HG03196 (cell line): ENCODE measurements at regions not wholly inside any gene's neighbourhood (a gene's known extent, or its start where the extent isn't known, plus 50 kb on each side); places are given as distances from the start of the nearest gene placed in this dataset.

Experiments
- ATAC-seq: cut with Tn5 transposase; IDR thresholded peaks from one replicate; pipeline ENCODE4 v1.9.1; 2021; ENCODE audit not compliant: unreplicated experiment

DNA sequence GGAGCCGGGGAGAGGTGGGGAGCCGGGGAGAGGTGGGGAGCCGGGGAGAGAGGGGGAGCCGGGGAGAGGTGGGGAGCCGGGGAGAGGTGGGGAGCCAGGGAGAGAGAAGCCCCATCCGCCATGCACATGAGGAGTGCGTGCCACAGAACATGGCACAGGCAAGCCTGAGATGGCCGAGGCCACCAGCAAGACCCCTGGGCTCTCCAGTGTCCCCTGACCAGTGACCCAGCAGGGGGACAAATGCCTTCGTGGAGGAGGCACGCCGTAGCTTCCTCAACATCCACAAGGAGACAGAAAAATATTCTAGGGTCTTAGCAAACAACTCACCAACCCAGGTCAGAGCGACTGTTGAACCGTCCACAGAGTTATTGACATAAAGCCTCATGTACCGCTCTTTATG lies 618.8 kb downstream of the TBC1D22A start:
- no peak for ATAC-seq

DNA sequence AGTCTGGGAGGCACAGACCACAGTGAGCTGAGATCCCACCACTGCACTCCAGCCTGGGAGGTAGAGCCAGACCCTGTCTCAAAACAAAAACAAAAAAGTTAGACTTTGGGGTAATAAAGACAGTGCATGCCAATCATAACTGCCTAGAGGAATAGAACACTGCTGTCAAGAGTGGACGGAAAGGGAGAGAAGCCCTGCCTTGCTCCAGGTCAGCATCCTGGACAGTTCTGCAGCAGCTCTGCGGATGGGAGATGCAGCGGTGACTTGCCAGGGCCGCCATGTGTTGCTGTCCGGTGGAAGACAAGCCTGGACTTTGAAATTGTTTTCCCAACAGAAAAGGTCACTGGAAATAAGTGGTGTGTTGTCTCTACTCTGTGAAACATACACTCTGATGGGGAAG lies 618.2 kb downstream of the TBC1D22A start:
- ATAC-seq, result no peak

DNA sequence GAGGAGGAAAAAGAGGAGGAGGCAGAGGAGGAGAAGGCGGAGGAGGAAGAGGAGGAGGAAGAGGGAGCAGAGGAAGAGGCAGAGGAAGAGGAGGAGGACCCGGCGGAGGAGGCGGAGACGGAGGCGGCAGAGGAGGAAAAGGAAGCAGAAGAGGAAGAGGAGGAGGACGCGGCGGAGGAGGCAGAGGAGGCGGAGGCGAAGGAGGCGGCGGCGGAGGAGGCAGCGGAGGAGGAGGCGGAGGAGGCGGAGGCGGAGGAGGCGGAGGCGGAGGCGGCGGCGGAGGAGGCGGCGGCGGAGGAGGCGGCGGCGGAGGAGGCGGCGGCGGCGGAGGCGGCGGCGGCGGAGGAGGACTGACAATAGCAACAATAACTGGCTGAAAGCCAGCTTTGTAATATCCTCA lies 616.6 kb downstream of the TBC1D22A start:
- ATAC-seq, result no peak

DNA sequence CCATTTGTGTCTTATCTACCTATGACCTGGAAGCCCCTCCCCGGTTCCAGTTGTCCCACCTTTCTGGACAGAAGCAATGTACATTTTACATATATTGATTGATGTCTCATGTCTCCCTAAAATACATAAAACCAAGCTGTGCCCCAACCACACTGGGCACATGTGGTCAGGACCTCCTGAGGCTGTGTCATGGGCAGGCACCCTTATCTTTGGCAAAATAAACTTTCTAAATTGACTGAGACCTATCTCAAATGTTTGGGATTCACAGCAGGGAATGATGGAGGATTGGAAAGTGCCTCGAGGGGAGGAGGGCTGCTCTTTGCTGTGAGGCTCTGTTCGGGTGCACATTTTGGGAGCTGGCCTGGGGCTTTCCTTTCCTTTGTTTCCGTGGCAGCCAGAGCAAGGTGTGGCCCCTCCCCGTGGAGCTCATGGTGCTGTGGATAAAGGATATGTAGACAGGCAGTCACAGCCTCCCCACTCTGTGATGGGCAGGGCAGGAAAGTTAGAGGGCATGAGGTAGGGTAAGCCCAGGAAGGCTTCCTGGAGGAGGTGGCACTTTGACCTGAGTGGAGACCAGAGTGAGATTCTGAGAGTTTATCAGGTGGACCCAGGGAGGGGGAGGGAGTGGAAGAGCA lies 615.6 kb downstream of the TBC1D22A start:
- no peak for ATAC-seq

DNA sequence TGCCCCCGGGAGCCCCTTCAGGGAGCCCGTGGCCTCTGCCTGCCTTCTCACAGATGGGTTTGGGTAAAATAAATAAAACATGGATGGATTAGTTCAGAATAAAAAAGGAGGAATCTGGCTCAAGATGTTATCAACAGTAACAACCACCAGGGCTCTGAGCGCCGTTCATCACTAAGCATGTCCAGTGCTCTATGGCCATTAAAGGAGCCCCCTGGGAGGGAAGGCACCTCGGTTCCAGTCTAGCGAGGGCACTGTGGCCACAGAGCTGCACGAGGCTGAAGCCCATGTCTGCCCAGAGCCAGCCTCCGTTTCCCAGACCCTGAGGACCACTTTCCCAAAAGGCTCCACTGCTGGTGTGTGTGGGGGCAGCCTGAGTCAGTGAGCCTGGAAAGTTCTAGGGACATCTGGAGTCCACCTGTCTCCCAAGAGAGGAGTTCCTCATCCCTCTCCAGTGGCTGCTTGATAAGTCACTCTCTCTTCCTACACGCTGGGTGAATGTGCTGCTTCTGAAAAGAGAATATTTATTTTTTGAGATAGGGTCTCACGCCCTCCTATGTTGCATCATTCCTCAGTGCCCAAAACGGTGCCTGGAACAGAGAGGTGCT lies 614.6 kb downstream of the TBC1D22A start:
- ATAC-seq, result no peak

DNA sequence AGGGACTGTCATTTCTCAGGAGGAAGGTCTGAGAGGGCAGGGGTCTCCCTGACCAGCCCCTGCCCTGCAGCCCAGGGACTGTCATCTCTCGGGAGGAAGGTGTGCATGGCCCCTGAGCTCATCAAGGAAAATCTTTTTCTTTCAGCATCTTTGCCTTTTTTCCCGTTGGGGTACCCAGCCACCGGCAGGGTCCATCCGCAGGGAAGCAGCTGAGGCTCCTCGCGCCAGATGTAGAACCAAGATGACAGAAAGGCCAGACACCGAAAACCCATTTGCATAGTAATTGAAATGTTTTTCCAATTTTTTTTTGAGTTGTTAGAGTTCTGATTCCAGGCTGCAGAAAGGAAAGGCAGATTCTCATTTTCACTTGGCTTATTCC lies 613.9 kb downstream of the TBC1D22A start:
- ATAC-seq, result no peak

DNA sequence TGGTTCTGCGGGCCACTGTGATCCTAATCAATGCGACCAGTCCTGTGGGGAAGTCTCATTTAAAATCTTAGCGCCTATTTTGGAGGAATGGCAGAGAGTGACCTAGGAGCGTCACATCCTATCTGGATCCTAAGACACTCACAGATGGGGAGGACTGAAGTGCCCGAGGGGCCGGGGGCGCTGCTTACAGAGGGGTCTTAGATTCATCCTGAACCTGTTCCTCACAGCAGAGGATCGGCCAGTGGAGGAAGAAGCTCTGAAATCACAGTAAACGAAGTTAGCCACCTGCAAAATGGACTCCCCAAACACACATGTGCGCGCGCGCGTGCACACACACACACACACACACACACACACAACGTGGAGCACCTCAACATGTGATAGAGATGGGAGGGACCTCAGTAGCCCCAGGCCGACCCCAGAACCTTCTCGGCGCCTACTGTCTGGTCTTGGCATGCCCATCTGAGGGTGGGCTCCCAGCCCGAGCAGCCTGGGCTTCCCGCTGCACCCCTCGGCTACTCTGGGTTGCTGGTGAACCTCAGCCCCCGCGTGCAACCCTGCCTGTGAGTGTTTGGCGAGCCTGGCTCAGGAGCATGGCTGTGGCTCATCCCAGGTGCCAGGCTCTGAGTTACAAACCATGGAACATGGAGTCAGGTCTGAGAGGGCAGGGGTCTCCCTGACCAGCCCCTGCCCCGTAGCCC lies 613.3 kb downstream of the TBC1D22A start:
- no peak for ATAC-seq

DNA sequence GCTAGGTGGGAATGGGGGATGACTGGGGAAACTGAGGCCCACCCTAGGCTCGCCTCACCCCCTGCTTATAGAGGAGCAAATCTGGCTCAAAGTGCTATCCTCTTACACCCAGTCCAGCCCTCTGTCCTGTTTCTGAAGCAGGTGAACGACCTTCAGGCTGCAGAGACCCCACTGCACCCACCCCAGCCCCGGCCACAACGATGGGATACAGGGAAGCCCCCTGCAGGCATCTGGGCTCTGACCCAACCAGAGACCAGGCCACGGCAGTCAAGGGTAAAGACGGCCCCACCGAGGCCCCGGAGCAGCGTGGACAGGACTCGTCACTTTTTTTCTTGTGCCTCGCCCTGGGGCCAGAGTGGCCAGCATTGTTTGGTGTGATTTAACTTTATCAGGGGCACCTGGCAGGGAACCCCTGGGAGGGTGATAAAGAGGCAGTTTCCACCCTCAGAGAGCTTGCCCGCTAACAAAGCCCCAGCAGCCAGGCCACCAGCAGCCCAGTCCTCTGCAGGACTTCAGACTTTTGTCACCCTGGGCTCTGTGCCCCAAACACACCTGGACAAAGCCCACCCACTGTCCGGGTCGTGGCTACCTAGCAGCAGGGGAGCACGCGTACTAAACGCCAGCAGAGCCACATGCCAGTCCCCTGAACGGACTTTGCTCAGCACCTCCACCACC lies 612.6 kb downstream of the TBC1D22A start:
- ATAC-seq, result no peak

DNA sequence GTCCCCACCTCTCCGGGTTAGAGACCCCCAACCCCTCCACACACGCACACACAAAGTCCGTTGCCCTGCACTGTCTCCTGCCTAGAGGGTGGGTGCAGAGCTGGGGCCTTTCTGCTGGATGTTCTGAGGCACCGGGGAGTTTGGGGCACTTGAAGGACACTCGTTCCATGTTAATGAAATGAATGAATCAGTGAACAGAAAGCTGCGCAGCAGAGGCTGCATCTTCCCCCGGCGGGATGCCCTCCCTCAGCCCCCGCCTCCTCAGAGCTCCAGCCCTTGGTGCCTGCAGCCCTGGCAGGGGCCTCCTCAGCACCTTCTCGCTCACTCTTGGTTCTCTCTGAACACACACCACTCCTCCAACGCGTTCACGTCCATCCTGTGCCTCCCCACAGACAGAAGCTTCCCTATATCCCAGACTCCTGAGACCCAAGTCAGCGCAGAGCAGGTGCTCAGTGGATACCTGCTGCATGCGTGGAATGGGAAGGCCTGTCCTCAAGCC lies 611.9 kb downstream of the TBC1D22A start:
- ATAC-seq, result no peak

DNA sequence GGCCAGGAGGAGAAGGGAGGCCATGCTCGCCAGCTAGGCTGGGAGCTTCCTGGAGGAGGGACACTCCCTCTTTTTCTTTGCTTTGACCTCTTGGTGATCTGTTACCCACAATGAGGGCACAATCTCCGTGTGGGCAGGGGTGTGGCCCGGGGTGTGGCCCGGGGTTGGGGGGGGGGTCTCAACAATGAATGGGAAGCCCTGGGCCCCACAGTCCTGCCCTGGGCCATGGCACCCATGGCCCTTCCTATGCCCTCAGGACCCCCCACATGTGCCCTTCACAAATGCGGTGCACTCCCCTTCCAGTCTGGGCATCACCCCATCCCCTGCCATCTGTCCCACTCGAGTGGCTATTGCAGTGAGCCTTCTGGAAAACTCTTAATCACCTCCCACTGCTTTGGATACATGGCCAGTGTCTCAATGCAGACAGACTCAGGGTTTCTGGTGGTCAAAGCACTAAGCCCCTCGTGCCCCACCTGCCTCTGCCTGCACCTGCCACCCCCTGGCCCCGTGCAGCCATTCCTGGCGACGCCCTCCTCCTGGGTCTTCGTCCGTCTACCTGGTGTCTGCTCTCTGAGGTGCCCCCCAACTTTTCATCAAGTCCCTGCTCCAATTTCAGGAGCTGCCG lies 611.3 kb downstream of the TBC1D22A start:
- ATAC-seq, result no peak

DNA sequence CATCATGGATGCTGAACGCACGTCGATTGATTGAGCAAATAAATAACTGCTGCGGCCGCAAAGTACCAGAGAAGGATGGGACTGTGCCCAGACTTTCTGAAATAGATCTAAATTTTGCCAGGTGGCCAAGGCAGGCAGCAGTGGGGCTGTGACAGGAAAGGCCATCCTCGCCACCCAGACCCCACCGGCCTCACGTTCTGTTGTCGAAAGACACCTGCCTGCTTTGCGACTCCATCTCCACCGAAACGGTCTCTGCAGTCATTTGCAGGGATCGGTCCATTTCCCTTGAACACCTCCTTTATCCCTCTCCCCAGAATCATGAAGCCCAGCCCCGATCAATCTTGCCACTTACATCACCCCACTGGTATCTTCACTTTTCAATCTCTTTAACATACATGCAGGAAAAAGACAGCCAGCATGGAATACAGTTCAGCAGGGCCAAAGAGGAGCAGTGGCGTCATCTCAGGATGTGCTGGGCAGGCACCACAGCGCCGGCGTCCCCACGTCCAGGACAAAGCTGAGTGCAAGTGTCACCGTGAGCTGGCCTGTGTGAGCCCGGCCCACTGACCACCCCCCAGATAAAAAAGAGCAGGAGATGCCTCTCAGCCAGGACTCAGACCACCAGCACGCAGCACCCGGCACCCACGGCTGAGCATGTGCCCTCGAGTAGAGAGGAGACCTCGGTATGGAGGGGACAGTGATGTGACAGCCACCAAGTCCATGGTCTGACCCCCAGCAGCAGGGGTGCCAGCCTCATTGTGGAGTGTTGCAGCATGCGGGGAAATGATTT lies 610.3 kb downstream of the TBC1D22A start:
- ATAC-seq, result no peak

DNA sequence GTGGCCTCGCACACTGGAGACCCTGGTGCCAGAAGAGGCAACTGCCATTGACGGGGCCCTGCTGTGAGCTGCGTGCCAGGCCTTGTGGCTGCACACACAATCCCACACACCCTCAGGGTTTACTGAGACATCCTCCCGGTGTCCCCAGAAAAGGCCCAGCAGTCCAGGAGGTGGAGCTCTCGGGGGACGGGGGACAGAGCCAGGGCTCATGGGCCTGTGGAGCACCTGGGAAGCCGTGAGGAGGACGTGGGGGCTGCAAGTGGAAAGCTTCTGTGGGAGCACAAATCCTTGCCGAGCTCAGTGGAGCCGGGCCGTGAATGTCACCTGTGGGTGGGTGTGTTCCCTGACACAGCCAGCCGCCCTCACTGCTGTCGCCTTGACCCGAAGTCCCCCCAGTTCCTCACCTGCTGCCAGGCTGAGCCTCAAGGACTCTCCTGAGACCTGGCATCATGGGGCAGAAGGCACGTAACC lies 609.7 kb downstream of the TBC1D22A start:
- no peak for ATAC-seq

DNA sequence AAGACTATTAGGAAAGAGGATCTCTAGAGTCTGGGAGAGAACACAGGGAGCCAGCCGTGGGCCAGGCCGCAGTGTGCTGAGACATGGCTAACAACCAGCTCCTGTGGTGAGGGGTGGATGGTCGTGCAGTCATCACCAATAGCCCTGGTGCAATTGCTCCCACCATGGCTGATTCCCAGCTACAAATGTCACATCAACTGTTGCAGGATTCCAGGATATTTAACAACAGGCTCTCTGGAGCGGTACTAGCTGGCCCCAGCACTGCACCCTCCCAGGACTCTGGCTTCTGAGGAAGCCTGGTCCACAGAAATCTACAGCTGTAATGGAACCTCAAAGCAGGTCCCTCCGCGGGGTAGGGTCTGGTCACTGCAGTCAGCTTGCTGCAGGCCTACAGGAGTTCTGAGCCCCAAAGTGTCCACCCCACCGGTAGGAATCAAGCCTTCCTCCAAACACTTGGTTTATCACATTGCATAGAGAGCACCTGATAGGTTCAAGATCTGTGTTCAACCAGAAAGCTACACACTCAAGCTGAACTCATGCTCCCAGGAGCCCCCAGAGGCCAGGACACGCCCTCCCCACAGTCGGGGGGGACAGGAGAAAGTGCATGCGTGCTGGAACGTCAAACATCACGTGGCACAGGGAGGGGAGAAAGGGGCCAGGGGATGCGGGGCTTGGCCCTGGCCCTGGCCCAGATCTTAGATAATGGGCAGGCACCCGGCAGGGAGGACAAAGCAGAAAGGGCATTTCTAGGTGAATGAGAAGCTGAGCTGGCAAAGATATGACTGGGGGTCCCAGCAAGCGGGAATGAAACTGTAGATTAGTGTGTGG lies 609.0 kb downstream of the TBC1D22A start:
- ATAC-seq, result no peak

DNA sequence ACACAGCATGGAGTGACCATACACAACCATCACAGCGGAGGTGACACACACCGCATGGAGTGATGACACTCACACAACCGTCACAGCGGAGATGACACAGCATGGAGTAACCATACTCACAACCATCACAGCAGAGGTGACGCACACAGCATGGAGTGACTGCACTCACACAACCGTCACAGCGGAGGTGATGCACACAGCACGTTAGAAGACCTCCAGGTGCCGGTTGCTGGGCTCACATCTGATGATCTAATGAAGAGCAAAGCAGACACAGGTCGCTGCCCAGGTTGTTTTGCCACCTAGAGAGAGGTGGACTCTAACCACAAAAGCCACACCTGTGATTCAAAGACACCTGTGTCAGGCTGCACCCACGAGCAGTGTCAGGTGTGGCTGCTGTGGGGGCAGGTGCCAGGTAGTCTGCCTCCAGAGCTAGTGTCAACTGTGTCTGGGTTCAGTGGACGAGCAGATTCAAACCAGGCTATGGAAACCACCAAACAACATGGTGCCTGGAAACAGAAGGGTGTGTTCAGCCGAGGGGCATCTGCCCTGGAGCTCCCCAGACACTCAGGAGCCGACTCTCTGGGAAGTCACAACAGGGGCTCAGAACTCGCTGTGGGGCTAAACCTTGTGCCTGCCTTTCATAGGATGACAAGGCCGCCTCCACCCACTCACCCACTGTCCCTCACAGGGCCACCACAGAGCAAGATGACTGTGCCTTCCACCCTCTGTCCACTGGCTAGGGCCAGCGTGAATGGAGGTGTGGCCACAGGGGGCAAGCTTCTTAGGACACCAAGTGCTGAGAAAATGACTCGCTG lies 608.2 kb downstream of the TBC1D22A start:
- no peak for ATAC-seq

DNA sequence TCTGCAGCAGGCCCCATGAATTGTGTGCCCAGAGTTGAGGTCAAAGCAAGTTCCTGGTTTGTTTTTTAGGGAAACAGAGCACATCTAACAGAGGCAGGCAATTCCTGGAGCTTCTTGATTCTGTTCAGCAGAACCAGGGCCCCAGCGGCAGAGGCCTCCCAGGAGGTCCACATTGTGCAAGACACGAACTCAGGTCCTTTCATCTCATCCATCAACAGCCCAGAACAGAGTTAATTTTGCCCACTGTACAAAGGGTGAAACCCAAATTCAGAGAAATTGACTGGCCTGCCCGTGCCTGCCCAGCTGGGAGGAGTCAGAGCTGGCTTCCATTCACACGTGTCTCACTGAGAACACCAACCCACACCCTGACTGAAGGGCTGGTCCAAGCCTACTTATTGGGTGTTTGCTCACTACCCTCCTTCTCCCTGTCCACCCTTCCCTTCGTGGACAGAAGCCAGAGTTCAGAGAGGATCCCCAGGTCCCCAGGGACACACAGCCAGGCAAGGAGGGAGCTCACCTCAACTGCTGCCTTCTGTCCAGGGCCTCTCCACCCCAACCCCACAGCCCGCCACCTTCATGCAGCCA lies 607.1 kb downstream of the TBC1D22A start:
- no peak for ATAC-seq

DNA sequence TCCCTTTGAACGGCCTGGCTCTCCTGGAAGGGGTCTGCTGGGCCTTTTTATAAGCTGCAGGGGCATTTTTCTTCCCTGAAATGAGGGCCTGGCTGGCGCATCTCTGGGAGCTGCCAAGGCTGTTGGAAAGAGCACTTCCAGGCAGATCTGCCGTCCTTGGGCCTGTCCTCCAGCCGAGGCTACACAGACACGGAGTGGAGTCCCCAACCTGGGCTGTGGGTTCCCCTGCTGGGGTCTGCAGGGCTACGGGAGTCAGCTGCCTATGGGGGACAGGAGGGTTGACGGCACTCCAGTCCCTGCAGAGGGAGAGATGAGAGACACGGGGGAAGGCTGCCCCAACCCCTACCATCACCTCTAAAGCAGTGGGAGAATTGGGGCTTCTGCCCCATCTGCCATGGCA lies 606.6 kb downstream of the TBC1D22A start:
- ATAC-seq, result no peak

DNA sequence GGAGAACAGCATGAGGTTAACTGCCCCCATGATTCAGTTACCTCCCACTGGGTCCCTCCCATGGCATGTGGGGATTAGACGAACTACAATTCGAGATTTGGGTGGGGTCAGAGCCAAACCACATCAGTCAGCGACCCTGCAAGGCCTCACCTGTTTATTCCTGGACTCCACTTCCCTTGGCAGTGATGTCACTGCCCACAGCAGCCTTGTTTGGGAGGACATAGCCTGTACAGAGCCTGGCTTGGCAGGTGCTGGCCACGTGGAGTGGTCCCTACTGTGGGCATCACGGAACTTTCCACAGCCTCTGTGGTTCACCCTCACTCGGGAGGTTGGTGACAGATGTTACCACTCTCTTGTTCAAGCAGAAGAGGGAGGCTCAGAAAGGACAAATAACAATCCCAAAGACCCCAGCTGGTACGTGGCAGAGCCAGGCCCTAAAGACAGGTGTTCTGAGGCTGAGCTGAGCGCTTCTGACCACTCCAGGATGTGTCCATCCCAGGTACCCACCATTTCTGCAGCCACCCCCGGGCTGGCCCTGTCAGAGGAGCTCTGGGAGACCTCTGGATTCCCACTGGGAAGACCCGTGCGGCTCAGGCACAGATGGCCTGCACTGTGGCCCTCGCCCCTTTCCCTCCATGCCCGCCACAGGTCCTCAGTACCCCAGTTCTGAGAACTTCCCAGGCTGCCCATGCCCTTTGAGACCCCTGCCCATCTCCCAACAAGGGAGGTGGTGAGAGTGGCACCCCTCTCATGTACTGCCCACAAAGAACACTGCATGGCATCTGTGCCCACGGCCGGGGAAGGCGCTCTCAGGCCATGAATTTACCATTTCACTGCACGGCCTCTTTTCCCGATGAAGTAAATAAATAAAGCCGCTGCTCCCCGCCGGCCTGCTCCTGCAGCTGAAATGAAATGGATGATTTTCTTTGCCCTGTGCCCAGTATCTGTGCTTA lies 605.8 kb downstream of the TBC1D22A start:
- no peak for ATAC-seq
